Left renal cortex interstitium (tissue), 4 donors: ENCODE measurements at regions not wholly inside any gene's neighbourhood (a gene's known extent, or its start where the extent isn't known, plus 50 kb on each side); places are given as distances from the start of the nearest gene placed in this dataset.

Experiments
- DNase-seq, 4 donors: peaks; one replicate each; pipeline ENCODE4 v3.0.0-alpha.2; 2013; ENCODE audit warnings: low read depth in 4 of 4, low spot score in 2 of 4, missing footprints in 1 of 4

GRCh38 chr1:116260621-116261020, 112.4 kb upstream of the ATP1A1 start:
- DNase-seq = no peak

- no peak for DNase-seq
Measured at GRCh38 chr1:116261227-116261626, 111.8 kb upstream of the ATP1A1 start.

- no peak for DNase-seq
Measured at GRCh38 chr1:116262207-116262994, 110.6 kb upstream of the ATP1A1 start.

GRCh38 chr1:116262995-116263385, 110.1 kb upstream of the ATP1A1 start:
- no peak for DNase-seq

- DNase-seq = no peak
Measured at GRCh38 chr1:116265931-116266863, 106.8 kb upstream of the ATP1A1 start.

GRCh38 chr1:116266864-116267212, 106.2 kb upstream of the ATP1A1 start:
- DNase-seq = no peak

- DNase-seq = no peak
Measured at GRCh38 chr1:116268211-116268610, 104.8 kb upstream of the ATP1A1 start.

GRCh38 chr1:116270316-116271057, 102.6 kb upstream of the ATP1A1 start:
- no peak for DNase-seq

- DNase-seq = no peak
Measured at GRCh38 chr1:116273042-116273783, 99.8 kb upstream of the ATP1A1 start.

- no peak for DNase-seq
Measured at GRCh38 chr1:116276532-116276931, 96.5 kb upstream of the ATP1A1 start.

GRCh38 chr1:116277840-116278540, 95.1 kb upstream of the ATP1A1 start:
- DNase-seq = no peak

- no peak for DNase-seq
Measured at GRCh38 chr1:116278541-116278866, 94.5 kb upstream of the ATP1A1 start.

- no peak for DNase-seq
Measured at GRCh38 chr1:116279715-116280114, 93.3 kb upstream of the ATP1A1 start.

GRCh38 chr1:116284819-116285390, 88.1 kb upstream of the ATP1A1 start:
- no peak for DNase-seq

GRCh38 chr1:116286541-116286971, 86.5 kb upstream of the ATP1A1 start:
- DNase-seq = peak in 1 of 4 donors; percentile 19

- DNase-seq = no peak
Measured at GRCh38 chr1:116287341-116288200, 85.5 kb upstream of the ATP1A1 start.

GRCh38 chr1:116288201-116288598, 84.8 kb upstream of the ATP1A1 start:
- no peak for DNase-seq

- DNase-seq = no peak
Measured at GRCh38 chr1:116289193-116289592, 83.9 kb upstream of the ATP1A1 start.
